GM12873 (cell line): ENCODE measurements at regions not wholly inside any gene's neighbourhood (a gene's known extent, or its start where the extent isn't known, plus 50 kb on each side); places are given as distances from the start of the nearest gene placed in this dataset.

Experiments used
- TF ChIP-seq, protein P1 (sequence below): IDR thresholded peaks from 2 replicates; pipeline ENCODE4 v1.5.1; 2012; ENCODE audit warnings: low read depth, mild to moderate bottlenecking, moderate library complexity, low read length, control low read depth; ENCODE audit not compliant: insufficient read depth; ENCODE audit errors: missing control alignments

- TF ChIP-seq, protein P1, sequence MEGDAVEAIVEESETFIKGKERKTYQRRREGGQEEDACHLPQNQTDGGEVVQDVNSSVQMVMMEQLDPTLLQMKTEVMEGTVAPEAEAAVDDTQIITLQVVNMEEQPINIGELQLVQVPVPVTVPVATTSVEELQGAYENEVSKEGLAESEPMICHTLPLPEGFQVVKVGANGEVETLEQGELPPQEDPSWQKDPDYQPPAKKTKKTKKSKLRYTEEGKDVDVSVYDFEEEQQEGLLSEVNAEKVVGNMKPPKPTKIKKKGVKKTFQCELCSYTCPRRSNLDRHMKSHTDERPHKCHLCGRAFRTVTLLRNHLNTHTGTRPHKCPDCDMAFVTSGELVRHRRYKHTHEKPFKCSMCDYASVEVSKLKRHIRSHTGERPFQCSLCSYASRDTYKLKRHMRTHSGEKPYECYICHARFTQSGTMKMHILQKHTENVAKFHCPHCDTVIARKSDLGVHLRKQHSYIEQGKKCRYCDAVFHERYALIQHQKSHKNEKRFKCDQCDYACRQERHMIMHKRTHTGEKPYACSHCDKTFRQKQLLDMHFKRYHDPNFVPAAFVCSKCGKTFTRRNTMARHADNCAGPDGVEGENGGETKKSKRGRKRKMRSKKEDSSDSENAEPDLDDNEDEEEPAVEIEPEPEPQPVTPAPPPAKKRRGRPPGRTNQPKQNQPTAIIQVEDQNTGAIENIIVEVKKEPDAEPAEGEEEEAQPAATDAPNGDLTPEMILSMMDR: no peak
These were observed 96.8 kb upstream of the PHYHIPL start for GRCh38 chr10:59079386-59080226.

GRCh38 chr10:59082249-59082648 lies 94.2 kb upstream of the PHYHIPL start:
- TF ChIP-seq, protein P1: no peak

DNA sequence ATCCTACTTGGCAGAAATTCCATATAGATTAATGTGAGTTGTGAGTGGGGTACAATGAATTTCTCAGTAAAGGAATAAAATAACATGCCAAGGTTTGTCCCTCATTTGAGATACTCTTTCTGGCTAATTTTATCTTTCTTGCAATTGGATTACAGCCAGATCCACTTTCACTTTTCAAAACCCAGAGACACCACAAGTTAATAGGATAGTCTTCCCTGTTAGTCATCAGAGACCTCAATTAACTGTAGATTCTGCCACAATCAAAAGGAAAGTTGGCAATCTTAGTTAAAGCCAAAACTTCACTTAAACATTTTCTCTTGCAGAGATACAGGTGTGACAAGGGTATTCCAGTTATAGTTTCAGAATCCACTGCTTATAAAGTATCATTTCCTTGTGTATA lies 91.4 kb upstream of the PHYHIPL start:
- TF ChIP-seq, protein P1: no peak

GRCh38 chr10:59085711-59086502 lies 90.5 kb upstream of the PHYHIPL start:
- TF ChIP-seq, protein P1: no peak

GRCh38 chr10:59087486-59087885 lies 89.0 kb upstream of the PHYHIPL start:
- TF ChIP-seq, protein P1: no peak

DNA sequence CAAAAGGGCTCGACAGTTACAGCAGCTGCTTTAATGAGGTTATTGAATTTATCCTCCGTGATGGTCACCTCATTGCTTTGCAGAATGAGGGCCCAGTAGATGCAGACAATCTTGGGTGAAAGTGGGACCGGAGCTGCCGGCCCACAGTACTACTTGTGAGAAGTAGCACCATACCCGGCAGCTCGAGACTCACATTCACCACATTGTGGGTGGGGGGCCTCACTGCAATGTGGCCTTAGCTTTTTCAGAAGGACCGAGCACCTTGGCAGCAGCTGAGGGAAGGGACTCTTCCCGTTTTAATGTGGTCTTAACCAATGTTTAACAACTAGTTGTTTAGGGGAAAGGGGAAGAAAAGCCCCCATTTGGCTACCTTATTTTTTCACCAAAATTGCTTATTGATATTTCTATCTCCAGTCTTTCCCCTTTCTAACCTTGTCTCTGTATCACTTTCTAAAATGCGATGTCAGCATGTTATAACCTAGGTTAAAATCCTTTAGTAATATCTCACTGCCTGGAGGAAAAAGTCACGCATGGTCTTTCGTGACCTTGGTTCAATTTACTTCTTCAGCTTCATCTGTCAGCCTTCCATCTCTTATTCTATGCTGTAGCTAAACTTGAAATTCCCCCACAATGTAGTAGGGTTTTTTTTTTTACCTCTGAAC lies 87.4 kb upstream of the PHYHIPL start:
- TF ChIP-seq, protein P1: no peak
